ENCODE measurements at regions not wholly inside any gene's neighbourhood (a gene's known extent, or its start where the extent isn't known, plus 50 kb on each side); places are given as distances from the start of the nearest gene placed in this dataset.
"Not testable (repeated sequence)": the region's sequence is repeated elsewhere in the genome, so short reads cannot be mapped to it uniquely, and the experiment has no call there.

DNA sequence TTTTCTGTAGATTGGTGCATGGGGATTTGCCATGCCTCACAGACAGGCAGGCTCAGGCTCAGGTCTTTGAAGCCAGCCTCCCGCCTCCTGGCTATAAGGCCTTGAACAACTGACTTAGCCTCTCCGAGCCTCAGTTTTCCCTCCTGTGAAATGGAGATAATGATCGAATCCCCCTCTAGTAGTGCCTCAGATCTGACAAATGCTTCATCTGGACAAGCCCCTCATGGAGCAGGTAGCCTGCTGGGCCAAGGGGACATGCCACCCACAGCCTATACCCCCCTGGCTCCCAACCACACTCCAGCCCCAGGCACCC lies 68.1 kb upstream of the LCTL start:
- Histone ChIP-seq H3K9me3 (no peaks in the 10 kb centered on the region), H3K27me3 (no peaks in the 10 kb centered on the region), H3K36me3 (0 out of 2 replicates have a peak, but pooled peaks cover 2% of the 10 kb centered on the region), H3K4me1 (peaks cover 43% of the 10 kb centered on the region), H3K4me3 (ENCODE audit: low read depth, low read length) (no peak overlapping the region)
- DNase-seq, result no peak
- TF ChIP-seq, protein P1, sequence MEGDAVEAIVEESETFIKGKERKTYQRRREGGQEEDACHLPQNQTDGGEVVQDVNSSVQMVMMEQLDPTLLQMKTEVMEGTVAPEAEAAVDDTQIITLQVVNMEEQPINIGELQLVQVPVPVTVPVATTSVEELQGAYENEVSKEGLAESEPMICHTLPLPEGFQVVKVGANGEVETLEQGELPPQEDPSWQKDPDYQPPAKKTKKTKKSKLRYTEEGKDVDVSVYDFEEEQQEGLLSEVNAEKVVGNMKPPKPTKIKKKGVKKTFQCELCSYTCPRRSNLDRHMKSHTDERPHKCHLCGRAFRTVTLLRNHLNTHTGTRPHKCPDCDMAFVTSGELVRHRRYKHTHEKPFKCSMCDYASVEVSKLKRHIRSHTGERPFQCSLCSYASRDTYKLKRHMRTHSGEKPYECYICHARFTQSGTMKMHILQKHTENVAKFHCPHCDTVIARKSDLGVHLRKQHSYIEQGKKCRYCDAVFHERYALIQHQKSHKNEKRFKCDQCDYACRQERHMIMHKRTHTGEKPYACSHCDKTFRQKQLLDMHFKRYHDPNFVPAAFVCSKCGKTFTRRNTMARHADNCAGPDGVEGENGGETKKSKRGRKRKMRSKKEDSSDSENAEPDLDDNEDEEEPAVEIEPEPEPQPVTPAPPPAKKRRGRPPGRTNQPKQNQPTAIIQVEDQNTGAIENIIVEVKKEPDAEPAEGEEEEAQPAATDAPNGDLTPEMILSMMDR (IDR thresholded peaks at IDR 0.05; ENCODE audit: low read depth, low read length), result no peak

DNA sequence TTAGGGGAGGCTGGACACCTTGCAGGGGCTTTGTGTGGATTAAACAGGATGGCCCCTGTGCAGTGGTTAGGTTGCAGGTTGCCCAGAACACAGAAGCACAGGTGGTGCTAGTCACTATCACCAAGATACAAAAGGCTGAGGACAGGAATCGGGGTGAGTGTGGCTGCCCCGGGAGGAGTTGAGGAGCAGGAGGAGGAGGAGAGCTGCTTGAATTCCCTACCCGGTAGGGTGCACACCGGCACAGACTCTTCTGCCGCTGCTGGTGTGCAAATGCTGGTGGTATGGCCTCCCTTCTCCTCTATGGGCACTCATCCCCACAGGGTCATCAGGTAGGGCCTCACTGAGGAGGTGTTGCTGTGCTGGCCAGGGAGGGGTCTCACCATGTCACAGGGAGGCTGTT lies 67.5 kb upstream of the SMAD6 start:
- Histone ChIP-seq H3K27me3 (no peaks in the 10 kb centered on the region), H3K4me1 (peaks cover 44% of the 10 kb centered on the region), H3K4me3 (ENCODE audit: low read depth, low read length) (no peak overlapping the region), H3K36me3 (0 out of 2 replicates have a peak, but pooled peaks cover 2% of the 10 kb centered on the region), H3K9me3 (no peaks in the 10 kb centered on the region)
- DNase-seq, result no peak
- TF ChIP-seq, protein P1 (IDR thresholded peaks at IDR 0.05; ENCODE audit: low read depth, low read length), result no peak

DNA sequence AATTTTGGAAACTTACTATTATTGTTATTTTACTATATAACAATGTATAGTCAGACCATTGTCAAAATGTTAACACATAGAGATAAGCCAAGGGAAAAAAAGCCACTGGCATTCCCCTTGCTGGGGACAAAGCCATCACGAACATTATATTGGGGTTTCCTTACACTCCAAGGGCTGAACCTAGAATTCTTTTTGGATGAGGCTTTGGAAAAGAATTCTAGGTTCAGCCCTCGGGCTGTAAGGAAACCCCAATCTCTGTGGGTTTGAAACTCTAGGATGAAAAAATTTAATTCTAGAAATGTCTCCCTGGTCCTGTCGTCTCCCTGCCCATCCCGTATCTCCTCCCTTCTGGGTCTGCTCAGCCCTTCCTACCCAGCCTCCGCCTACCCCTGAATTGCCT lies 67.0 kb upstream of the SMAD6 start:
- no peak for DNase-seq
- Histone ChIP-seq H3K36me3 (peaks cover 3% of the 10 kb centered on the region; the same call in 1 of the 2 replicates), H3K27me3 (no peaks in the 10 kb centered on the region), H3K4me3 (ENCODE audit: low read depth, low read length) (no peak overlapping the region), H3K4me1 (peaks cover 46% of the 10 kb centered on the region), H3K9me3 (no peaks in the 10 kb centered on the region)
- TF ChIP-seq, protein P1 (IDR thresholded peaks at IDR 0.05; ENCODE audit: low read depth, low read length), result no peak

DNA sequence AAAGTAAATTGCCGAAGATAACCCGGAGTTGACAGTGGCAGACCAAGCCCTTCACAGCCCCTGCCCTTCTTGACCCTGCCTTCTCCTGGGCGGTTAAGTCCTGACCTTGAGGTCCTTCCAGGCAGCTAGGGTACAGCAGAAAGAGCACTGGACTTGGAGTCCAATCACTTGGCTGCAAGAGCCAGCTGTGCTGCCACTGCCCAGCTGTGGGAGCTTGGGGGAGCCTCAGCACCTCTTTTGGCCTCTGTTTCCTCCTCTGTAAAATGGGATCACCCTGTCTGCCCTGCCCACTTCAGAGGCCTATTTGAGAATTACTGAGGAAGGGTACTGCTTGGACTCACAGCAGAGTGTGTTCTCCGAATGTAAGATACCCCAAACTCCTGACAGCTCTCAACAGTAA lies 66.2 kb upstream of the SMAD6 start:
- no peak overlapping the region for H3K4me3 ChIP-seq (ENCODE audit: low read depth, low read length)
- H3K4me1 ChIP-seq, result peaks cover 38% of the 10 kb centered on the region
- no peak for DNase-seq
- TF ChIP-seq, protein P1 (IDR thresholded peaks at IDR 0.05; ENCODE audit: low read depth, low read length), result no peak
- no peaks in the 10 kb centered on the region for H3K27me3 ChIP-seq
- H3K36me3 ChIP-seq, result peaks cover 9% of the 10 kb centered on the region; the same call in 1 of the 2 replicates
- H3K9me3 ChIP-seq, result no peaks in the 10 kb centered on the region

DNA sequence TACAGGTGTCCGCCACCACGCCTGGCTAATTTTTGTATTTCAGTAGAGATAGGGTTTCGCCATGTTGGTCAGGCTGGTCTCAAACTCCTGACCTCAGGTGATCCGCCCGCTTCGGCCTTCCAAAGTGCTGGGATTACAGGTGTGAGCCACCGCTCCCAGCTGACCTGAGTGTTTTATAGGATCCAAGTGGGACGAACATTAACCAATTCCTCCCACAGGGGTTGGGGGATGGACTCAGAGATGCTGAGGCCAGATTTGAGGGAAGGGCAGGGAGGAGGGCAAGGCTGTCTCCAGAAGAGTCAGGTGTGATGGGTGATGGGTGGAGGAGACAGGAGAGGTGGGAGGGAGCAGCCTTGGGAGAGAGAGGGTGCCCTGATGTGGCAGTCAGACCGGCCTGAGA lies 65.0 kb upstream of the SMAD6 start:
- not testable (repeated sequence) for H3K9me3 ChIP-seq; H3K27me3 ChIP-seq; H3K4me3 ChIP-seq (ENCODE audit: low read depth, low read length); DNase-seq
- peaks cover 11% of the 10 kb centered on the region; the same call in 1 of the 2 replicates for H3K36me3 ChIP-seq
- peaks cover 34% of the 10 kb centered on the region for H3K4me1 ChIP-seq

DNA sequence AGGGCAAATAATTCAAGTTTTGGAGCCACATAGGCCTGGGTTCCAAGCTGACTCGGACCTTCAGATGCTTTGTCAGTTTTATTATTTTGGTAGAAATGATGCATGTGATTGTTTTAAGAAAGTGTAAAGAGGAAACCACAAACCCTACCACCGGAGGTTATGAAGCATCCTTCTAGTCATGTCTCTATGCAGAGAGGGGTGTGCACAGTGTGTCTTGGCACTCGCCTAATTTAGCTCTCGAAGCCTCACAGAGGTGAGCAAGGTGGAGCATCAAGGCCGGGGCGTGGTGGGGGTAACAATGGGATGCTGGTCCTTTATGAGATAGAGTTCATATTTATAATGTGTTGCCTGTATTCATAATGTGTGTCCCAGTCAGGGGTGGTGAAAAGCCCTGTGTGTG lies 63.7 kb upstream of the SMAD6 start:
- Histone ChIP-seq H3K9me3 (no peaks in the 10 kb centered on the region), H3K4me3 (ENCODE audit: low read depth, low read length) (no peak overlapping the region), H3K27me3 (no peaks in the 10 kb centered on the region), H3K36me3 (peaks cover 12% of the 10 kb centered on the region; the same call in 1 of the 2 replicates), H3K4me1 (peaks cover 20% of the 10 kb centered on the region)
- DNase-seq, result no peak
- TF ChIP-seq, protein P1 (IDR thresholded peaks at IDR 0.05; ENCODE audit: low read depth, low read length), result no peak
